AG04449 (cell line): ENCODE measurements at regions not wholly inside any gene's neighbourhood (a gene's known extent, or its start where the extent isn't known, plus 50 kb on each side); places are given as distances from the start of the nearest gene placed in this dataset.

Source experiments
- CTCF ChIA-PET: fragments of 350-600 bp; formaldehyde crosslinking; extraction: SDS; loops from one replicate; lab custom pipeline; 2021; ENCODE audit warnings: antibody characterized with exemption; lab: Yijun Ruan, JAX
- POLR2A ChIA-PET: fragments of 400-600, 350-600 bp; formaldehyde crosslinking; extraction: SDS; loops from one replicate; lab custom pipeline; 2020; ENCODE audit warnings: antibody characterized with exemption, inconsistent platforms; lab: Yijun Ruan, JAX
- DNase-seq: peaks from one replicate; pipeline ENCODE4 v3.0.0-alpha.2; 2010; ENCODE audit warnings: low read depth, low spot score
- H3K4me3 ChIP-seq: 2 replicates; pipeline ENCODE4 v1.5.1; 2011; ENCODE audit warnings: low read depth, mild to moderate bottlenecking, control low read depth, low read length
- CTCF ChIP-seq: IDR thresholded peaks from one replicate; pipeline ENCODE4 v1.5.1; 2011; ENCODE audit warnings: mild to moderate bottlenecking, moderate library complexity, low read length, control low read depth, inconsistent platforms; ENCODE audit not compliant: insufficient read depth; ENCODE audit errors: missing control alignments

- ChIA-PET POLR2A (no interaction called here), CTCF (no interaction called here)
Measured at GRCh38 chr9:89889865-89890264, 285.1 kb downstream of the GADD45G start.

GRCh38 chr9:89890326-89890980 is 285.6 kb downstream of the GADD45G start:
- ChIA-PET CTCF (no interaction called here), POLR2A (no interaction called here)
- DNase-seq = no peak
- TF ChIP-seq CTCF = no peak
- no peak overlapping the region for H3K4me3 ChIP-seq

More at GRCh38 chr9:89889865-89890264, 285.1 kb downstream of the GADD45G start:
- DNase-seq = no peak
- H3K4me3 ChIP-seq = no peak overlapping the region
- no peak for TF ChIP-seq CTCF

- H3K4me3 ChIP-seq = no peak overlapping the region
- no peak for DNase-seq
- ChIA-PET POLR2A (no interaction called here), CTCF (no interaction called here)
- TF ChIP-seq CTCF = no peak
Measured at GRCh38 chr9:89891221-89891590, 286.4 kb downstream of the GADD45G start.

- CTCF ChIA-PET = no interaction called here
- POLR2A ChIA-PET = no interaction called here
- TF ChIP-seq CTCF = no peak
Measured at GRCh38 chr9:89891591-89892304, 286.9 kb downstream of the GADD45G start.

GRCh38 chr9:89892920-89893319 is 288.1 kb downstream of the GADD45G start:
- DNase-seq = no peak
- no peak overlapping the region for H3K4me3 ChIP-seq
- TF ChIP-seq CTCF = no peak
- ChIA-PET POLR2A (no interaction called here), CTCF (no interaction called here)

More at GRCh38 chr9:89891591-89892304, 286.9 kb downstream of the GADD45G start:
- no peak for DNase-seq
- no peak overlapping the region for H3K4me3 ChIP-seq

- no peak for TF ChIP-seq CTCF
- CTCF ChIA-PET = no interaction called here
- no peak overlapping the region for H3K4me3 ChIP-seq
- no peak for DNase-seq
- POLR2A ChIA-PET = no interaction called here
Measured at GRCh38 chr9:89893886-89894285, 289.1 kb downstream of the GADD45G start.
